GM12865 (cell line): ENCODE measurements at regions not wholly inside any gene's neighbourhood (a gene's known extent, or its start where the extent isn't known, plus 50 kb on each side); places are given as distances from the start of the nearest gene placed in this dataset.
"Not testable (repeated sequence)": the region's sequence is repeated elsewhere in the genome, so short reads cannot be mapped to it uniquely, and the experiment has no call there.

Experiments
- DNase-seq: peaks from one replicate; pipeline ENCODE4 v3.0.0; 2010; ENCODE audit warnings: low read depth
- H3K4me3 ChIP-seq: 2 replicates; pipeline ENCODE4 v1.5.1; 2011; ENCODE audit warnings: mild to moderate bottlenecking, low read depth, low read length, control low read depth
- TF ChIP-seq, protein P1 (sequence below): IDR thresholded peaks from 2 replicates; pipeline ENCODE4 v1.5.1; 2011; ENCODE audit warnings: low read length, control low read depth, low read depth, inconsistent platforms; ENCODE audit not compliant: insufficient read depth; ENCODE audit errors: missing control alignments

DNA sequence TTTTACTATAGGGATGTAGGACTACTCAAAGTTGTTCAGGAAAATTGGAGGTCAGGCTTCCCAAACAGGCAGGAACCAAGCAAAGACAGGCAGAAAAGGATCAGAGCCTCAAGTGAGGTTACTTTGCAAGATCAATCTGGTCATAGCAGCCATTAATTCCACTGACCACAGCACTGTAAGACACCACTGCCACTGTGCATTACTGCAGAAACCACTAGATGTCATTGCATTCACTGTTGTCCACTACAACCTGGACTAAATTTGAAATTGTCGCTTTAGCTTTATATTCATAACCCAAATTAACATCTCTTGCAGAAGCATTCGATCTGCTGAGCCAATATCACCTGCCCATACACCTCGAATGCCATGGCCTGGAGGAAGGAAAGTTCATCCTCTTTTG lies 126.9 kb upstream of the UFL1 start:
- no peak overlapping the region for H3K4me3 ChIP-seq
- peak; percentile 20 for DNase-seq
- TF ChIP-seq, protein P1, sequence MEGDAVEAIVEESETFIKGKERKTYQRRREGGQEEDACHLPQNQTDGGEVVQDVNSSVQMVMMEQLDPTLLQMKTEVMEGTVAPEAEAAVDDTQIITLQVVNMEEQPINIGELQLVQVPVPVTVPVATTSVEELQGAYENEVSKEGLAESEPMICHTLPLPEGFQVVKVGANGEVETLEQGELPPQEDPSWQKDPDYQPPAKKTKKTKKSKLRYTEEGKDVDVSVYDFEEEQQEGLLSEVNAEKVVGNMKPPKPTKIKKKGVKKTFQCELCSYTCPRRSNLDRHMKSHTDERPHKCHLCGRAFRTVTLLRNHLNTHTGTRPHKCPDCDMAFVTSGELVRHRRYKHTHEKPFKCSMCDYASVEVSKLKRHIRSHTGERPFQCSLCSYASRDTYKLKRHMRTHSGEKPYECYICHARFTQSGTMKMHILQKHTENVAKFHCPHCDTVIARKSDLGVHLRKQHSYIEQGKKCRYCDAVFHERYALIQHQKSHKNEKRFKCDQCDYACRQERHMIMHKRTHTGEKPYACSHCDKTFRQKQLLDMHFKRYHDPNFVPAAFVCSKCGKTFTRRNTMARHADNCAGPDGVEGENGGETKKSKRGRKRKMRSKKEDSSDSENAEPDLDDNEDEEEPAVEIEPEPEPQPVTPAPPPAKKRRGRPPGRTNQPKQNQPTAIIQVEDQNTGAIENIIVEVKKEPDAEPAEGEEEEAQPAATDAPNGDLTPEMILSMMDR, result peak; percentile 22

DNA sequence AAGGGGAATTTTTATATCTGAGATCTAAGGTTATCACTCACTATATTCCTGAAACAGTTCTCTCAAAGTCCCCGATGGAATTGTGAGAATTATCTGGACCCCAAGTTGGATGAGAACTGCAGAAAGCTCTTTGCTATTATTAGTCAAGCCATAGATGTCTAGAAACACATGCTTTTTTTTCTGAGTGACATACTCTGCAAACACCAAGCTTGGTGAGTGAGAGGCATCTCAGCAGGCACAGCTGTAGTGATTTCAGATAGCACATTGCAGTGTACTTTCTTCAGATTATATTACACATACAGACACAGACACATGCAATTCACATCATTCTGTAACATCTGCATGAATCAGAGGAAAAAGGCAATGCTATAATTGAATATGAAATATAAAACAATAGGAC lies 111.1 kb upstream of the UFL1 start:
- H3K4me3 ChIP-seq, result no peak overlapping the region
- no peak for DNase-seq
- TF ChIP-seq, protein P1, result no peak

DNA sequence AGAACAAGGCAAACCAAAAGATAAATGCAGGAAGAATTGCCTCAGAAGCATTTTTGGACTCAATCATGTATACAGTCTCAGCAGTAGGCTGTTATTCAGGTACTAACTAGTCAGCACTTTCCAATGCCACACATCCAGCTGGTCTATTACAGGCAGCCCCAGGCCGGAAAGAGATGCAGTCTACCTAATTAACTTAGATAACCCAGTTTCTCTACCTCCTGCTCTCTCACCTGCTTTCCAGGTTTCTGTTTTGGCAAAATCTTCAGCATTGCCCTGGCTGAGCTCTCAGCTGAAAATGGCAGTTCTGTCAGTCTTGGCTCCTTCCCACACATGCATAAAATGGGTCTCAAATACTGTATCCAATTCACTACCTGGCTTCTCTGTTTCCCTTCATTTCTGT lies 101.3 kb upstream of the UFL1 start:
- no peak for DNase-seq
- H3K4me3 ChIP-seq, result no peak overlapping the region
- TF ChIP-seq, protein P1, result no peak

DNA sequence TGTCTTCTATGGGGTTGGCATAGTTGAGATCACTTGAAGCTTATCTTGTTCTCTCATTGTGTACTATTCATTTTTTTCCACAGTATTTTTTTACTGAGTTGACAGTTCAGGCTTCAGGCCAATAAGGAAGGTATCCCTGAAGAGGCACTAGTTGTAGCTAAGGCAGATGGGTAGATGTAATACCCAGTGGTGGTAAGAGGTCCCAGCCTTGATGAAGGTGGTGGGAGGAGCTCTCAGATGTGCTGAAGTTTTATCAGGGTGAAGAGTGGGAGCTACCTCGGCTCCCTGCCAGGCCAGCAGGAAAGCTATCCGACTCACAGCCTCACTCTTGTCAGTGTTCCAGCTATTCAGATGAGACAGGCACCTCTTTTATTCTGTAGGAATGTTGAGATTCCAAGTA lies 87.7 kb upstream of the UFL1 start:
- H3K4me3 ChIP-seq, result no peak overlapping the region
- DNase-seq, result no peak

DNA sequence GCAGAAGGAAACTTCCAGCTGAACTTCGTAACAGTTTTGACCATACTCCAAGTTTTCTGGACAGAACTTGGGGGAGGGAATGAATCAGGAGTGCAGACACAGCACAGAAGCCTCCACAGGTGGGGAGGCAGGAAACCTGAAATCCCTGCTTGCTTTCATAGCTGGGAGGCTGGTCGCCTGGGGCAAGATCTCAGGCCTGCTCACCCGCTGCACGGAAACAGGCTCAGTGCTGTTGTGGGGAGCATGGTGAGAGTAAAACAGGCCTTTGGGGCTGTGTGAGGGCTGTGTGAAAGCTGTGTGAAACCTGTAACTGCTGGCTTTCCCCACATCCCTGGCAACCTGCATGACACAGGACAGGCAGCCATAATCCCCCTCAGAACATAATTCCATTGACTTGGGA lies 85.2 kb upstream of the UFL1 start:
- no peak overlapping the region for H3K4me3 ChIP-seq
- TF ChIP-seq, protein P1, result no peak
- no peak for DNase-seq

More for the DNA sequence above, 87.7 kb upstream of the UFL1 start:
- TF ChIP-seq, protein P1, result no peak

DNA sequence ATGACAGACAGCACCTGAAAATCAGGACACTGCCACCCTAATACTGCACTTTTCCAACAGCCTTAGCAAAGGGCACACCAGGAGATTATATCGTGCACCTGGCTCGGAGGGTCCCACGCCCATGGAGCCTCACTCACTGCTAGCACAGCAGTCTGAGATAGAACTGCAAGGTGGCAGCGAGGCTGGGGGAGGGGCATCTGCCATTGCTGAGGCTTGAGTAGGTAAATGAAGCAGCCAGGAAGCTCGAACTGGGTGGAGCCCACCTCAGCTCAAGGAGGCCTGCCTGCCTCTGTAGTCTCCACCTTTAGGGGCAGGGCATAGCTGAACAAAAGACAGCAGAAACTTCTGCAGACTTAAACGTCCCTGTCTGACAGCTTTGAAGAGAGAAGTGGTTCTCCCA lies 84.4 kb upstream of the UFL1 start:
- not testable (repeated sequence) for DNase-seq, H3K4me3 ChIP-seq

DNA sequence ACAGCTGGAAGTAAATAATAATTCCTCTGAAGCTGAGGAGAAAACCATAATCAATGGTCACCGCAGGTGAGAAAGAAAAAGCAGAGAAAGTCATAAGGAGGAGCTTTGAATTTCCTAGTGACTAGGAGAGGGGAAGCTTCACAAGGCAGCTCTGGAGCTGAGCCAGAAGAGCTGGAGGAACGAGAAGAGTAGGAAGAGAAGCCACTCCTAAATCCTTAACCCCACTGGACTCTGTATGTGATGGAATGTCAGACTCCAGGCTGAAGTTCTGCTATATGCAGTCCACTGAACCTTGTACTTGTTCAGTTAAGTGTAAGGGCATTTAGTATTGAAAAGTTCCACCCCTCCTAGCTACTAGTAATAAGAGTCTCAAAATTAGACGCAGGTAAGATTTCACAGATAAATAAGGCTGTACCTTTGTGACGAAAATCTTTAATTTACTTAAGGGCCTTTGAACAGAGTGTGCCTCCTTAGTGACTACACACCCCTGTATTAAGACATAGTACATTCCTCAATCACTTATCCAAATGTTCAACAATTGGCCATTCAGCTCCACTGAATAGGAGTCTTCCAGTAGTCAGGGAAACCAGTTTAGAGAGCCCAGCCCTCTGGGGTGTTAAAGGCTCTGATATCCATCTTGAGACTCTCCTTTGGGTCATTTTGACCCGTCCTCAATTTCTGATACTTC lies 71.4 kb upstream of the UFL1 start:
- TF ChIP-seq, protein P1, result no peak
- no peak overlapping the region for H3K4me3 ChIP-seq
- no peak for DNase-seq

DNA sequence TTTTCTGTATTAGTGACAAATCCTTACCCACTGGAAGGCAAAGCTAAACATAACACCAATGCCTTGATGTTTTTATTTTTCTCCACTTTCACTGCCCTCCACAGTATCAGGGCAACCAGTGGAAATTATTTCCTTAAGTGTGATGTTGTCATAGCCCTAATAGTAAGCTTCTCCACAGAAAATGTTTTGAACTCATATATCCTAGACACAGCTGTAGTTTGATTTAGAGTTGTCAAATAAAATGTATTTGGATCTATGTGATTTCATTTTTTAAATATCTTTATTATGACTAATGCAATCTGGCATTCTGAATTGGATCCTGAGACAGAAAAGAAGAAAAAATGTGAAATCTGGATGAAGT lies 70.9 kb upstream of the UFL1 start:
- H3K4me3 ChIP-seq, result no peak overlapping the region
- TF ChIP-seq, protein P1, result no peak
- no peak for DNase-seq
